GM23338 (cell line): ENCODE measurements at regions not wholly inside any gene's neighbourhood (a gene's known extent, or its start where the extent isn't known, plus 50 kb on each side); places are given as distances from the start of the nearest gene placed in this dataset.

ENCODE experiments used
- ATAC-seq: fragments of 200-7000 bp; cut with Tn5 transposase; 3 replicates; pipeline ENCODE4 v1.9.1; 2020
- DNase-seq: peaks from one replicate; pipeline ENCODE4 v3.0.0-alpha.2; 2015; ENCODE audit warnings: low spot score
- H2AFZ ChIP-seq: fragments of 200-600 bp; sonication (generic); 2 replicates; pipeline ENCODE4 v1.8.0; 2016; ENCODE audit warnings: antibody characterized with exemption, mild to moderate bottlenecking, moderate library complexity
- H3F3A ChIP-seq: fragments of 200-600 bp; sonication (generic); replicated peaks from 2 replicates; pipeline ENCODE4 v1.8.0; 2017; ENCODE audit warnings: antibody characterized with exemption, mixed run types, low read depth
- H3K27ac ChIP-seq: fragments of 200-600 bp; sonication (generic); 2 replicates; pipeline ENCODE4 v1.6.1; 2016; ENCODE audit warnings: low read depth
- H3K27me3 ChIP-seq: fragments of 200-600 bp; sonication (generic); 2 replicates; pipeline ENCODE4 v1.8.0; 2016; ENCODE audit warnings: mild to moderate bottlenecking, mixed run types, moderate library complexity; ENCODE audit not compliant: insufficient read depth
- H3K36me3 ChIP-seq: fragments of 200-600 bp; sonication (generic); 2 replicates; pipeline ENCODE4 v1.8.0; 2016; ENCODE audit warnings: mild to moderate bottlenecking; ENCODE audit not compliant: insufficient read depth
- H3K4me1 ChIP-seq: fragments of 200-600 bp; sonication (generic); 2 replicates; pipeline ENCODE4 v1.8.0; 2016; ENCODE audit warnings: mild to moderate bottlenecking, moderate library complexity; ENCODE audit not compliant: insufficient read depth
- H3K4me2 ChIP-seq: fragments of 200-600 bp; sonication (generic); 2 replicates; pipeline ENCODE4 v1.7.1; 2017; ENCODE audit warnings: mixed run types
- H3K4me3 ChIP-seq: fragments of 200-600 bp; sonication (generic); 2 replicates; pipeline ENCODE4 v1.6.1; 2016; ENCODE audit warnings: mixed run types
- H3K79me2 ChIP-seq: fragments of 200-600 bp; sonication (generic); replicated peaks from 2 replicates; pipeline ENCODE4 v1.8.0; 2017; ENCODE audit warnings: mild to moderate bottlenecking; ENCODE audit not compliant: insufficient read depth
- H3K9me2 ChIP-seq: fragments of 200-600 bp; sonication (generic); 2 replicates; pipeline ENCODE4 v1.8.0; 2017; ENCODE audit not compliant: insufficient read depth
- H4K20me1 ChIP-seq: fragments of 200-600 bp; sonication (generic); replicated peaks from 2 replicates; pipeline ENCODE4 v1.8.0; 2017; ENCODE audit warnings: mild to moderate bottlenecking; ENCODE audit not compliant: insufficient read depth
- H3K27ac Mint-ChIP-seq: 2 replicates; pipeline ENCODE4 v1.8.0; 2020; ENCODE audit warnings: inconsistent platforms, mild to moderate bottlenecking, moderate library complexity, mixed read lengths
- H3K27me3 Mint-ChIP-seq: 3 replicates; pipeline ENCODE4 v1.8.0; 2022; ENCODE audit warnings: low read depth, mild to moderate bottlenecking, moderate library complexity, mixed read lengths, inconsistent platforms; ENCODE audit not compliant: insufficient read depth, poor library complexity
- H3K36me3 Mint-ChIP-seq: 3 replicates; pipeline ENCODE4 v1.8.0; 2021; ENCODE audit warnings: low read depth, mild to moderate bottlenecking, inconsistent platforms, moderate library complexity, mixed read lengths
- H3K4me1 Mint-ChIP-seq: 3 replicates; pipeline ENCODE4 v1.8.0; 2020; ENCODE audit warnings: mild to moderate bottlenecking, inconsistent platforms, mixed read lengths
- H3K4me3 Mint-ChIP-seq: 3 replicates; pipeline ENCODE4 v1.8.0; 2021; ENCODE audit warnings: moderate library complexity, mild to moderate bottlenecking, inconsistent platforms, mixed read lengths
- H3K9me3 Mint-ChIP-seq: 3 replicates; pipeline ENCODE4 v1.8.0; 2020; ENCODE audit warnings: moderate library complexity, mild to moderate bottlenecking, inconsistent platforms, mixed read lengths
- CREB1 ChIP-seq: fragments of 250-450 bp; sonication (Bioruptor Pico); IDR thresholded peaks from 2 replicates; pipeline ENCODE4 v1.5.0; 2020; ENCODE audit warnings: low read depth, mild to moderate bottlenecking, moderate library complexity
- ETS1 ChIP-seq: IDR thresholded peaks from 2 replicates; pipeline ENCODE4 v1.6.1; 2016; ENCODE audit warnings: antibody characterized with exemption
- EZH2 ChIP-seq: fragments of 200-600 bp; sonication (generic); IDR thresholded peaks from one replicate; pipeline ENCODE4 v1.8.0; 2017; ENCODE audit warnings: antibody characterized with exemption, mild to moderate bottlenecking, low read depth; ENCODE audit not compliant: unreplicated experiment
- EZH2phosphoT487 ChIP-seq: fragments of 200-600 bp; sonication (generic); IDR thresholded peaks from one replicate; pipeline ENCODE4 v1.8.1; 2018; ENCODE audit warnings: antibody characterized with exemption; ENCODE audit not compliant: unreplicated experiment
- JUNB ChIP-seq: IDR thresholded peaks from one replicate; pipeline ENCODE4 v1.6.1; 2016; ENCODE audit warnings: antibody characterized with exemption; ENCODE audit not compliant: unreplicated experiment
- NANOG ChIP-seq: IDR thresholded peaks from 2 replicates; pipeline ENCODE4 v1.6.1; 2016; ENCODE audit warnings: antibody characterized with exemption, borderline replicate concordance
- POLR2AphosphoS5 ChIP-seq: IDR thresholded peaks from 2 replicates; pipeline ENCODE4 v1.6.1; 2016; ENCODE audit warnings: antibody characterized with exemption, low read depth
- STAT1 ChIP-seq: IDR thresholded peaks from one replicate; pipeline ENCODE4 v1.6.1; 2016; ENCODE audit warnings: antibody characterized with exemption; ENCODE audit not compliant: unreplicated experiment
- ZNF114 ChIP-seq: fragments of 250-450 bp; sonication (Bioruptor Pico); IDR thresholded peaks from 2 replicates; pipeline ENCODE4 v1.5.0; 2020; ENCODE audit warnings: mild to moderate bottlenecking, moderate library complexity
- ZNF331 ChIP-seq: fragments of 250-450 bp; sonication (Bioruptor Pico); IDR thresholded peaks from 2 replicates; pipeline ENCODE4 v1.5.0; 2020; ENCODE audit warnings: low read depth, mild to moderate bottlenecking, moderate library complexity
- TF ChIP-seq, protein P1 (sequence below): fragments of 250-450 bp; sonication (Bioruptor Pico); IDR thresholded peaks from 2 replicates; pipeline ENCODE4 v1.5.0; 2020; ENCODE audit warnings: mild to moderate bottlenecking, moderate library complexity

- Histone ChIP-seq H3K27ac (no peak overlapping the region), H3K9me2 (no peaks in the 10 kb centered on the region), H3K27me3 (no peaks in the 10 kb centered on the region), H4K20me1 (0 out of 2 replicates have a peak, but pooled peaks cover 4% of the 10 kb centered on the region), H3K4me1 (no peaks in the 10 kb centered on the region; the same call in 1 of the 2 replicates), H2AFZ (no peak overlapping the region), H3K36me3 (no peaks in the 10 kb centered on the region), H3K4me2 (no peak overlapping the region), H3K4me3 (no peak overlapping the region), H3K79me2 (no peaks in the 10 kb centered on the region), H3F3A (no peaks in the 10 kb centered on the region)
- no peaks in the 10 kb centered on the region for H3K36me3 Mint-ChIP-seq
- H3K4me1 Mint-ChIP-seq = peaks cover 6% of the 10 kb centered on the region; the same call in 1 of the 3 replicates
- ATAC-seq (no peak), DNase-seq (no peak)
- H3K4me3 Mint-ChIP-seq = no peak overlapping the region
- no peak for TF ChIP-seq ZNF114 (CRISPR knock-in tag)
- TF ChIP-seq CREB1 (CRISPR knock-in tag) = no peak
- TF ChIP-seq JUNB = no peak
- no peak for TF ChIP-seq STAT1
- TF ChIP-seq EZH2phosphoT487 = no peak
- TF ChIP-seq, protein P1, sequence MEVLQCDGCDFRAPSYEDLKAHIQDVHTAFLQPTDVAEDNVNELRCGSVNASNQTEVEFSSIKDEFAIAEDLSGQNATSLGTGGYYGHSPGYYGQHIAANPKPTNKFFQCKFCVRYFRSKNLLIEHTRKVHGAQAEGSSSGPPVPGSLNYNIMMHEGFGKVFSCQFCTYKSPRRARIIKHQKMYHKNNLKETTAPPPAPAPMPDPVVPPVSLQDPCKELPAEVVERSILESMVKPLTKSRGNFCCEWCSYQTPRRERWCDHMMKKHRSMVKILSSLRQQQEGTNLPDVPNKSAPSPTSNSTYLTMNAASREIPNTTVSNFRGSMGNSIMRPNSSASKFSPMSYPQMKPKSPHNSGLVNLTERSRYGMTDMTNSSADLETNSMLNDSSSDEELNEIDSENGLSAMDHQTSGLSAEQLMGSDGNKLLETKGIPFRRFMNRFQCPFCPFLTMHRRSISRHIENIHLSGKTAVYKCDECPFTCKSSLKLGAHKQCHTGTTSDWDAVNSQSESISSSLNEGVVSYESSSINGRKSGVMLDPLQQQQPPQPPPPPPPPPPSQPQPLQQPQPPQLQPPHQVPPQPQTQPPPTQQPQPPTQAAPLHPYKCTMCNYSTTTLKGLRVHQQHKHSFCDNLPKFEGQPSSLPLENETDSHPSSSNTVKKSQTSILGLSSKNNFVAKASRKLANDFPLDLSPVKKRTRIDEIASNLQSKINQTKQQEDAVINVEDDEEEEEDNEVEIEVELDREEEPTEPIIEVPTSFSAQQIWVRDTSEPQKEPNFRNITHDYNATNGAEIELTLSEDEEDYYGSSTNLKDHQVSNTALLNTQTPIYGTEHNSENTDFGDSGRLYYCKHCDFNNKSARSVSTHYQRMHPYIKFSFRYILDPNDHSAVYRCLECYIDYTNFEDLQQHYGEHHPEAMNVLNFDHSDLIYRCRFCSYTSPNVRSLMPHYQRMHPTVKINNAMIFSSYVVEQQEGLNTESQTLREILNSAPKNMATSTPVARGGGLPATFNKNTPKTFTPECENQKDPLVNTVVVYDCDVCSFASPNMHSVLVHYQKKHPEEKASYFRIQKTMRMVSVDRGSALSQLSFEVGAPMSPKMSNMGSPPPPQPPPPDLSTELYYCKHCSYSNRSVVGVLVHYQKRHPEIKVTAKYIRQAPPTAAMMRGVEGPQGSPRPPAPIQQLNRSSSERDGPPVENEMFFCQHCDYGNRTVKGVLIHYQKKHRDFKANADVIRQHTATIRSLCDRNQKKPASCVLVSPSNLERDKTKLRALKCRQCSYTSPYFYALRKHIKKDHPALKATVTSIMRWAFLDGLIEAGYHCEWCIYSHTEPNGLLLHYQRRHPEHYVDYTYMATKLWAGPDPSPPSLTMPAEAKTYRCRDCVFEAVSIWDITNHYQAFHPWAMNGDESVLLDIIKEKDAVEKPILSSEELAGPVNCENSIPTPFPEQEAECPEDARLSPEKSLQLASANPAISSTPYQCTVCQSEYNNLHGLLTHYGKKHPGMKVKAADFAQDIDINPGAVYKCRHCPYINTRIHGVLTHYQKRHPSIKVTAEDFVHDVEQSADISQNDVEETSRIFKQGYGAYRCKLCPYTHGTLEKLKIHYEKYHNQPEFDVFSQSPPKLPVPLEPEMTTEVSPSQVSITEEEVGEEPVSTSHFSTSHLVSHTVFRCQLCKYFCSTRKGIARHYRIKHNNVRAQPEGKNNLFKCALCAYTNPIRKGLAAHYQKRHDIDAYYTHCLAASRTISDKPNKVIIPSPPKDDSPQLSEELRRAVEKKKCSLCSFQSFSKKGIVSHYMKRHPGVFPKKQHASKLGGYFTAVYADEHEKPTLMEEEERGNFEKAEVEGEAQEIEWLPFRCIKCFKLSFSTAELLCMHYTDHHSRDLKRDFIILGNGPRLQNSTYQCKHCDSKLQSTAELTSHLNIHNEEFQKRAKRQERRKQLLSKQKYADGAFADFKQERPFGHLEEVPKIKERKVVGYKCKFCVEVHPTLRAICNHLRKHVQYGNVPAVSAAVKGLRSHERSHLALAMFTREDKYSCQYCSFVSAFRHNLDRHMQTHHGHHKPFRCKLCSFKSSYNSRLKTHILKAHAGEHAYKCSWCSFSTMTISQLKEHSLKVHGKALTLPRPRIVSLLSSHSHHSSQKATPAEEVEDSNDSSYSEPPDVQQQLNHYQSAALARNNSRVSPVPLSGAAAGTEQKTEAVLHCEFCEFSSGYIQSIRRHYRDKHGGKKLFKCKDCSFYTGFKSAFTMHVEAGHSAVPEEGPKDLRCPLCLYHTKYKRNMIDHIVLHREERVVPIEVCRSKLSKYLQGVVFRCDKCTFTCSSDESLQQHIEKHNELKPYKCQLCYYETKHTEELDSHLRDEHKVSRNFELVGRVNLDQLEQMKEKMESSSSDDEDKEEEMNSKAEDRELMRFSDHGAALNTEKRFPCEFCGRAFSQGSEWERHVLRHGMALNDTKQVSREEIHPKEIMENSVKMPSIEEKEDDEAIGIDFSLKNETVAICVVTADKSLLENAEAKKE (CRISPR knock-in tag) = no peak
- peaks cover 12% of the 10 kb centered on the region for H3K27me3 Mint-ChIP-seq
- H3K9me3 Mint-ChIP-seq = peaks cover 12% of the 10 kb centered on the region
- H3K27ac Mint-ChIP-seq = no peak overlapping the region
Observed at GRCh38 chr20:63079971-63080370, 73.2 kb upstream of the BHLHE23 start.

DNA sequence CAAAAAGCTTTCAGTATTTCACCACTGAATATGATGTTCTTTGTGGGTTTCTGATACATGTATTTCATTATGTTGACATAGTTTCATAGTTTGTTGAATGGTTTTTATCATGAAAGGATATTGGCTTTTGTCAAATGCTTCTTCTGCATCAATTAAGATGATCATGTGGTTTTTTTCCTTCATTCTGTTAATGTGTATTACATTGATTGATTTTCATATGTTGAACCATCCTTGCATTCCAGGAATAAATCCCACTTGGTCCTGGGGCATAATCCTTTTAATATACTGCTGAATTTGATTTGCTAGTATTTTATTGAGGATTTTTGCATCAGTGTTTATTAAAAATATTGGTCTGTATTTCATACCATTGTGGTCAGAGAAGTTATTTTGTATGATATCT is 70.9 kb upstream of the BHLHE23 start:
- no peak overlapping the region for H3K4me2 ChIP-seq
- no peaks in the 10 kb centered on the region for H3F3A ChIP-seq
- H3K27ac Mint-ChIP-seq = no peak overlapping the region
- TF ChIP-seq EZH2 (no peak), POLR2AphosphoS5 (no peak), EZH2phosphoT487 (no peak), ETS1 (no peak), STAT1 (no peak), JUNB (no peak), ZNF331 (CRISPR knock-in tag) (no peak), NANOG (no peak)

More for the DNA sequence above, 70.9 kb upstream of the BHLHE23 start:
- no peak overlapping the region for H3K4me3 ChIP-seq
- H3K27me3 ChIP-seq = peaks cover 12% of the 10 kb centered on the region
- 0 out of 2 replicates have a peak, but pooled peaks cover 4% of the 10 kb centered on the region for H4K20me1 ChIP-seq
- no peaks in the 10 kb centered on the region for H3K36me3 Mint-ChIP-seq
- H3K27ac ChIP-seq = no peak overlapping the region
- H3K27me3 Mint-ChIP-seq = peaks cover 20% of the 10 kb centered on the region
- H3K4me3 Mint-ChIP-seq = no peak overlapping the region
- H3K9me2 ChIP-seq = no peaks in the 10 kb centered on the region
- H3K4me1 ChIP-seq = peaks cover 6% of the 10 kb centered on the region
- H3K9me3 Mint-ChIP-seq = peaks cover 12% of the 10 kb centered on the region
- no peak for ATAC-seq
- no peaks in the 10 kb centered on the region for H3K36me3 ChIP-seq
- H3K4me1 Mint-ChIP-seq = peaks cover 9% of the 10 kb centered on the region
- DNase-seq = no peak
- H3K79me2 ChIP-seq = no peaks in the 10 kb centered on the region
- H2AFZ ChIP-seq = no peak overlapping the region
